COLO829 (cell line): ENCODE measurements at regions not wholly inside any gene's neighbourhood (a gene's known extent, or its start where the extent isn't known, plus 50 kb on each side); places are given as distances from the start of the nearest gene placed in this dataset.
"Not testable (repeated sequence)": the region's sequence is repeated elsewhere in the genome, so short reads cannot be mapped to it uniquely, and the experiment has no call there.

Source experiments
- DNase-seq: peaks from one replicate; pipeline ENCODE4 v3.0.0; 2012; ENCODE audit warnings: low spot score

DNA sequence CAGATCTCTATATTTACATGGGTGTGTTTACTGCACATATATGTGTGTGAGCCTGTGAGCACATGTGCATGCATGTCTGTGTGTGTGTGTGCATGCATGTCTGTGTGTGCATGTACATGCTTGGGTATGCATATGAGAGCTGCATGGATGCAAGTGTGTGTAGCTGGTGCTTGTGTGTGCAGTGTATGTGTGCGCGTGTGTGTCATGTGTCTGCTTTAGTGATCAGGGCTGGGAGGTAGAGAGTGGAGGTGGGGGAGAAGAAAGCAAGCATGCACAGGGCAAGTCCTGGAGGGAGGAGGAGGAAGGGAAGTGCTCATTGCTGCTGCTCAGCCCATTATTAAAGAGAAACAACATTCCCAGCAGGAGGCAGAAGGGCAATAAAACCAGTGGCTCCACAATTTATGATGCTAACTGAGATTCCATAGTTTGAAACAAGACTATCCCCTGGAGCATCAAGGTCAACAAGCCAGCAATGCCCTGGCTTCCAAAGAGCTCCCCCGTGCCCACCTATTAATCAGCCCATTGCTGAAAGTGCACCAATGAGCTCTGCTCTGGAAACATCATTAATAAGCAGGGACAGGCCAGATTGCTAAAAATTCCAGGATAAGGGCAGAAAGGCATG lies 414.0 kb downstream of the MAFB start:
- no peak for DNase-seq

DNA sequence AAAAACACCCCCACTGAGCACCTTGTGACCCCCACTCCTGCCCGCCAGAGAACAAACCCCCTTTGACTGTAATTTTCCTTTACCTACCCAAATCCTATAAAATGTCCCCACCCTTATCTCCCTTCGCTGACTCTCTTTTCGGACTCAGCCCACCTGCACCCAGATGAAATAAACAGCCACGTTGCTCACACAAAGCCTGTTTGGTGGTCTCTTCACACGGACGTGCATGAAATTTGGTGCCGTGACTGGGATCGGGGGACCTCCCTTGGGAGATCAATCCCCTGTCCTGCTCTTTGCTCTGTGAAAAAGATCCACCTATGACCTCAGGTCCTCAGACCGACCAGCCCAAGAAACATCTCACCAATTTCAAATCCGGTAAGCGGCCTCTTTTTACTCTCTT lies 419.8 kb downstream of the MAFB start:
- DNase-seq = not testable (repeated sequence)

DNA sequence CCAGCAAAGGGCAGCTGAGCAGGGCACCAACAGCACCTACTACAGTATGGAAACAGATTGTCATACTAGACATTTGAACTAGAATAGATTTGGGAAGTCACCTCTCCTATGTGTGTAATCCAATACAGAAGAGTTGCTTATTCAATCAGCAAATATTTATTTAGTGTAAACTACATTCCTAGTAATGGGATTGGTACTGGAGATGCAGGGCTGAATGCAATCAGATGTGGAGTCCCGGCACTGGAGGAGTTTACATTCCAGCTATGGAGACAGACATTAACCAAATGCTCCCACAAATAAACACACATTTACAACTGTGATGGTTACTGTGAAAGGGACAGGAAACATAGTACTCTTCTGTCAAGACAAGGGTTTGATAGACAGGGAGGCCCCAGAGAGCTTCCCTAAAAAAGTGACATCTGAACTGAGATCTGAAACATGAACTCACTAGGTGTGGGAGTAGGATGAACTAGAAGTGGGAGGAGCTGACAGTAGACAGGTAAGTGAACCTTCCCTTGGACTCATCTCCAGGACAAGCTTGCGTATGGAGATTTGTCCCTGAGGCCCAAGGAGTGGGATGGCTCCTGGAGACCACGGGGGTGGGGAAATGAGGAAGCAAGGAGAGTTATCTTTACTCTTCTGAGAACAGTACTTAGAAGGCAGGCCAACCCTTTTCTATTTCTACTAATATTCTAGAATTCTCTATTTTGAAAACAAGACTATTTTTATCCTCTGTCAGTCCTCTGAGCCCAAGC lies 420.5 kb downstream of the MAFB start:
- no peak for DNase-seq

DNA sequence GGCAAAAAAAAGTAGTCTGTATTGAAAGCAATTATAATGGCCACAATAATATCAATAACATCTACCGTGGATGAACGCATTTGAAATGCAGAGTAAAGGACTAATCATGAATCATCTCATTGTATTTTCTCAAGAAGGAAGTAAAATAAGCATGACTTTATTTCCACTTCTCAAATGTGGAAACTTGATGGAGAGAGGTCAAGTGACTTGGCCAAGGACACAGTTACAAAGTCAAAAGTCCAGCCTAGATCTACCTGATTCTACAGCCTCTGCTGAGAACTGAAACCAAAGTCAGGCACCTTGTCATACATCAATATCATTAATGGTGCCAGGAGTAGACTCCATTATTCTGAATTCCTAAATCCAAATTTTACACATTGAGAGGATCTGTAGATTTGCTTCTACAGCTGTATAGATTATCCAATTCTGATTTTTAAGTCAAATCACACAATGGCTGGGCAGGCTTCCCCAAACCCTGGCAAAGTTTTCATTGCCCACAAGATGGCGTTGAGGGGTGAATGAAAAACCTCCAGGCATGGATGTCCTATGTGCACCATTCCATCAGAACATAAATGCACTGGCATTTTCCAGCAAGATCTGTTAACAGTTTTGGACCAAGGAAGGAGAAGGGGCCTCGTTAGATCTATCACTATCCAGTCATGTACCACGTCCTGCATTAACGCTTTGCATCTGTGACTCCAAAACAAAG lies 423.1 kb downstream of the MAFB start:
- peak; percentile 28 for DNase-seq

DNA sequence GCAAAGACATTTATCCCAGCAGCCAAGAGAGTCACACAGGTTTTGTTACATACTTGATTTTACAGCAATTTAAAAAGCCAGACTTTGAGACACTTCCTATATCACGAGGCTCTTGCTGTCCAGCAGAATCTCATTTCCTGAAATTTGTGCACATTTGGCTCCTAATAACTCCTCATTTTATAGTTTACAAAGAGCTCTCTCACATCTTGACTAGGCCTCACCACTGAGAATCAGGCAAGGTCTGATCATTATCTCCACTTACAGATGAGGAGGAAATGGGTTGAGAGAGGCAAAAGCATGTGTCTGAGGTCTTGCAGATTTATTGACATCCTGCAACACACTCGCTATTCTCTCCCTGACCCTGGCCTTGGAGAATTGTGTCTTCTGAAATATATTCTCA lies 426.8 kb downstream of the MAFB start:
- peak; percentile 42 for DNase-seq

DNA sequence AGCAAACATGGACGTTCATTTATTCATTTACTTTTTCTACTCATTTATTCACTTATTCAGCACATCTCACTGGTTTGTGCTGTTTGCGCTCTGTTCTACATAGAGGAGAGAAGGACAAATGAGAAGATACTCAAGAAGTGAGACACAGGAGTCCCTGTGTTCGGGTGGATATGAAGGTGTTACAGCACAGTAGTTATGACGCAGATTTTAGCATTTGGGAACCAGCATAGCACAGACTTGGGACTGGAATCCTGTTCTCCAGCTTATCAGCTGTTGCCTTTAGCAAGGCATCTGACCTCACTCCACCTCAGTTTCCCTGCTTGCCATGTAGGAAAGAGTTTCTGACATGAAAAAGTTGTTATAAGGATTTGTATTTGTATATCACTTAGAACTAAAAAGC lies 430.1 kb downstream of the MAFB start:
- no peak for DNase-seq

DNA sequence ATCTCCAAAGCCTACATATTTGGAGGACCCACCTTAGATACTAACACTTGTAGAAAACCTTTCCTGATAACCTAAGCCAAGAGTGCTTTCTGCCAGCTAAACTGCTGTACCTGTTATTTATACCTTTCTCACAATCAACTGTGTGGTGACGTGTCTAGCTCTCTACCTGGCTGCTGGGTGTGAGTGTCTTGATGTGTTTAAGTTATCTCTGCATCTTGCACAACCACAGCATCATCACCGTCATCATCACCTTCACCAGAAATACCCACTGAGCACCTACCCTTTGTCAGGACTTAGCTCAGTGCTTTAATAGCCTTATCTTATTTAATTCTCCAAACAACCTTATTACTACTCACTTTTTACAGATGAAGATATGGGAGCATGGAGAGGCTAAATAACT lies 431.3 kb downstream of the MAFB start:
- DNase-seq = no peak

DNA sequence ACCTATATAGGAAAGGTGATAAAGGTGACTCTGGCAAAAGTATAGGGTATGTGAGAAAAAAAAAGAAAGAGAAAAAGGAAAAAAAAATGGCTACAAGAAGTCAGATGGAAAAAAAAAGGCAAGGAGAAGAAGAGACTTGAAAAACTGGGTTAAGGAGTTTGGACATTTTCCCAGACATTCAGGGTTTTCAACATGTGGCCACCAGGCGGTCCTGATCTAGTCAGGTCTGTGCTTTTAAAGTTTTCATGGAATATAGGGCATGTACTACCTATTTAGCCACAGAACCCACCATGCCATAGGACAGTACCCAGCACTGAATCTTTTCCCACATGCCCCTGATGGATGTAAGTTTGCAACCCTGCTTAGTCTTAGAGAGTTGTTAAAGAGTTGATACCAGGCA lies 433.7 kb downstream of the MAFB start:
- no peak for DNase-seq

DNA sequence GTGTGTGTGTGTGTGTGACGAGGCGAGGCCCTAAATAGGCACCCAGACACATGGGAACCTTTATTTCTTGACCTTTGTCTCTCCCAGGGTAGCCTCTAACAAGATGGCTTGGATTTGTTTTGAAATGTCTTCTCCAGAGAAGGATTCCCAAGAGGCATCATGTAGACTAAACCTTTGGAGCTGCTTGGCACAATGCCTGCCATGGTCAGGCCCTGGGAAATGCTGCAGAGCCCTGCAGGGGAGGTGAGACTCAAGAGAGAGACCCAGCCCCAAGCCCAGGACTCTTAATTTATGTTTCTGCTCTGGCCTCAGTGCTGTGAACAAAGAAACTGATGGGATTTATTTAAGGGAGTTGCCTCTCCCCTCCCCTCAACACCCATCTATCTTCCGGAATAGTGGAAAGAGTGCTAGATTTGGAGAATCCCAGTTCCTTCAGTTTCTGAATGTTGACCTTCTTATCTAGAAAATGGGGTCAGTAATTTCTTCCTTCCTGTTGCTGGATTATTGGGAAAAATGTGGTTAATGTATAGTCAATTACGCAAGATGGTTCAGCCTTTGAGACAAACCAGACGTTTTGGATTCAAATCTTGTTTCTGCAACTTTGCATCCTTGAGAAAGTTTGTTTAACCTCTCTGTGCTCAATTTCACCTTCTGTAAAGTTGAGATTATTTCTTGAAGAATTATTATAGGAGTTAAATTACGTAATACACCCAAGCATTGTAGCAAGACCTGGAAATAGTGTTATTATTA lies 434.8 kb downstream of the MAFB start:
- DNase-seq = no peak

DNA sequence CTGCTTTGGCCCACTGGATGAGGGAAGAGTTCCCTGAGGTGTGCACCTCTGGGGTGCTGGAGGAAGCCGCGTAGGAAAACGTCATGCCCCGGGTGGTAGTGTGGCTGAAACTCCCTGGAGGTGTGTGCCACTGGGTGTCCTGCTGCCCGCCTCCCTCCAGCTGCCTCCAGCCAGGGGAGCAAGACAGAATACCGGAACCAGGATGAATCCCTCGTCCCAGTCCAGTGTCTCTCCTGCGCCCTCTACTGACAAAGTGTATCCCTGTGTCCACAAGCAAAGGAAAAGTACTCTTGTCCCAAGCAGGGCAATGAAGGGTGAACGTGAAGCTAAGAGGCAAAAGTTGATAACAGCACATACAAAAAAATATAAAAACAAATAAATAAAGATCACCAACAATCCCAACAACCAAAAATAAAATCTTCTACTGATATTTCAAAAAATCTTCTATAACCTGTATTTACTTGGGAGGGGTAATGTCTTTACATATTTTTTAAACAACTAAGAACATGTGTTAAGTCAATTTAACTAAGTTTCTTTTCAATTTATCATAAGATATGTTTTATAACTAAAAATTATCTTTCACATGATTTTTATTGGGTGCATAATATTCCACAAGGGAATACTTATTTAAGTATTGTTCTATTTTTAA lies 437.6 kb downstream of the MAFB start:
- peak; percentile 42 for DNase-seq

DNA sequence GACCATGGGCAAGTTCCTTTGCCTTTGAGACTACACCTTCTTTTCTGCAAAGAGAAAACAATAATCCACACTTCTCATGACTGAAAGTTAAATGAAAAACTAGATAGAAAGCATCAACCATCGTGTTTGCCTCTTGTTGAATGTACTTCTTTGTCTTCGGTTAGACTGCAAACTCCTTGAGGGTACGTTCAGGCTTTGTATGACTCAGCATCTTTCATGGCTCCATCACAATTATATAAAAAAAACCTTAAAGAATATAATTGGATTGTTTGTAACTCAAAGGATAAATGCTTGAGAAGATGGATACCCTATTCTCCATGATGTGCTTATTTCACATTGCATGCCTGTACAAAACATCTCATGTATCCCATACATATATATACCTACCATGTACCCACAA lies 439.2 kb downstream of the MAFB start:
- no peak for DNase-seq

DNA sequence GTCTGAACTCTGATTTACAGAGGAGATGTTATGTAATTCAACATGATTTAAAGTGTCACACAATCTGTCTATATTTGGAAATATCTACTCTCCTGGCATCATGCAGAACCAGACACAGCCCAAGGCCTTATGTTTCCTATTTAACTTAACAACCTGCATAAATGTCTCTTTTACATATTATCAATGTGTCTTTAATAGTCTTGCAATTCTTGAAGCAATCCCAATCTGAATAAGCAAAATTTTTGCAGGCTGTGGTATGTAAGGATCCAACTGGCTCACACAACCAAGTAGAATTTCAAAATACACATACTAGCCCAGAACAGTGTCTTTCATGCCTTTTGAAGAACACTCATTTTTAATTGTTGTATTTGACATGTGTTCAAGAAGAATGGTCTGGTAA lies 443.2 kb downstream of the MAFB start:
- DNase-seq = no peak

DNA sequence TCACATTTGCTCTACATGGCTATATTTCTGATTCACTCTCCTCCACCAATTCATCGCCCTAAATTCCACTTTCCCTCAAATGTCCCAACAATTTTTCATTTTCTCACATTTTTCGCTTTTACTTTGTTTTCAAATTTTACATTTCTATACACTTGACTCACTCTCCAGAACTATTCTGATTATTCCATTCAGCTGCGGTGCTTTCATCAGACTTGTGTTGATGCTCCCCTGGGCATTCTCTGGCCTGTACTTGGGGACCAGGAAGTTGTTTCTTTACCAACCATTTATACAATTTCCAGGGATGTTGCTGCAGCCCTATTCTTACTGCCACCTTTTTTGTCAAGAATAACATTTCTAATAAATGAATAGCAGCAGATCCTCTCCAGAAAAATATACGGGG lies 444.8 kb downstream of the MAFB start:
- DNase-seq = no peak

DNA sequence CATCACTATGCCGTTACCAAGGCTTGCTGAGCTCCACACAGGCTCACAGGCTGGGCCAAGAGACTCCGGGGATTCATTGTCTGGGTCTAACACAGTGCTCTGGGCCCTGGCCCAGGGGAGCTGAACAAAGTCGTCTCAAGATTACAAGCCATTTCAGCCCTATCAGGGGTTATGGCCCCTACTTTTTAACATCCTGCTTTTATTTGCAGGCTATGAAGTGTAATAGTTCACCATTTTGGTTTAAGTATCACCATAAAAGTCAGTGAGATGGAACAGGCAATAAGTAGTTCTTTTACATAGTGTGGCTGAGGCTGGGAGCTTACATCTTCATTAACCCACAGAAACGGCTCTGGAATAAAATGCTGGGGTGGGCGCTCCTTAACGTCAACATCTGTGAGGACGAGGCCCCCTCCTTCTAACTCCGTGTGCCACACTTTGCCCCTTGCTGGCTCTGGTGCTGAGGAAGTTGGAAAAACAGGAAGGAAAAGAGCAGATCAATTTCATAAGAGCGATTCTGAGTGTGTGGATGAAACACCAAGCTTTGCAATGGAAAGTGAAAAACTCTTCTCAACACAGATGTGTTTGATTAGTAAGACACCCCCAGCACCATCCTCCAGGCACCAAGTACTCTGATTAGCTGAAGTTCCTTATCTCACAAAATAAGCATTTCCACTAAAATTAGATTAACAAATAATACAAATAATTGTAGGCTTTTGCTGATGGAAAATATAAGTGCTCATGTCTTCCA lies 447.3 kb downstream of the MAFB start:
- no peak for DNase-seq

DNA sequence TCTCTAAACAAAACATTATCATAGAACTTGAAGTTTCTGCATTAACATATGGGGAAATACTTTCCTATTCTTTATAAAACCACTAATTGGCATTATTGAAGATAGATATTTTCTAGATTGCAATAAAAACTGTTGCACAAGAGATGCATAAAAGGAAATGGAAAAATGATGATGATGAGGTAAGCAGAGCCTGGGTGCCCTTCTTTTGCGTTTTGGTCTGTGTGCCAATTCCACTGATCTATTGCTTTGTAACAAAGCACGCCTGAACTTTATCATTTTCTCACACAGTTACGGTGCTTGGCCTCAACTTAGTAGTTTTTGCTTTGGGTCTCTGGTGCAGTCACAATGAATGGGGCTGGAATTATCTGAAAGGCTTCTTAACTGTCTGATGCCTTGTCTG lies 450.5 kb downstream of the MAFB start:
- DNase-seq = no peak

DNA sequence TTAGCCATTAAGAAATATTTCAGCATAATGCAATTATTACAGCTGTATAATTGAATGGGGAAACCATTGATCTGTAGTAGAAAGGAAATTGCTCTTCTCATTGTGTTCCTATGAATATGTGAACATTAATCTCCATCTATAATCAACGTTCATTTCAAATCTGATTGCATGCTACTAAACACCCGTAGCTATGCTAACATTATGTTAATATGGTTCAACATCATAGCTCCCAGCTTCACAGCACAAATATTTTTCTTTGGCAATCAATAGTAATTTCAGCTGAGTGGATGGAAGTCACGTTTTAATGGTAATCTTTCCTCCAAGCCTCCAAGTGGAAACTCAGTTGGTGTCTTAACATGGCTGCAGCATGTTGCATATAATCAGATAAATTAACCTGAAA lies 454.4 kb downstream of the MAFB start:
- DNase-seq = no peak

DNA sequence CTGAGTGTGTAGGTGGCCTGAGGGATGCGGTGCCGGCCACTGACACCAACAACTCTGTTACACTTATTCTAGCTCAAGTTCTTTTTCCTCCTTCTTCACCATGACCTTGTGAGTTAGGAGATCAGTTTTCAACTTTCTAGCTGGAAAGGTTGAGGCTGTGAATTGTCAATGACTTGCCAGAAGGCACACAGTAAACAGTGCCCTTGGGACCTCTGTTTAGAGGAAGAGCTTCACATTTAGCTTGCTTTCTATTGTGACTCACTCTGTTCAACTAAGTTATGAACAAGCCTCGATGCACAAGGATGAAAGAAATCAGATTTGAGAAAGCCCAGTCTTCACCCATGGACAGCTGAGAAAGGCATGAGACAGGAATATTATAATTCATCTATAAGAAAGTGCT lies 455.6 kb downstream of the MAFB start:
- peak; percentile 31 for DNase-seq

DNA sequence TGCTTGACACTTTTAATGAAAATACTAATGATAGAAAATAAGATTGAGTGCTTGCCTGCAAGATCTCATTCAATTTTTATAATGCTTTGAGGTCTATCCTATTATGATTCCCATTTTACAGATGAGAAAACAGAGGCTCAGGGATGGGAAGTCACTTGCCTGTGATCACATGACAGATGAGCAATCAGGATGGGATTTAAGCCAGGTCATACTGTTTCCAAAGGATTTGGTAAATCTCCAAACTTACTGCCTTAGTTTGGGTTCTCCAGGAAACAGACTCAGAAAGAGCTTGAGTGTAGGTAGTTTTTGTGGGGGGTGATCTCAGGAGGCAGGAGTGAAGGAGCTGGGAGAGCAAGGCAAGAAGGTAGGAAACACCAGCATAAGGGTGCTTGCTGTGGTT lies 456.3 kb downstream of the MAFB start:
- DNase-seq = no peak

DNA sequence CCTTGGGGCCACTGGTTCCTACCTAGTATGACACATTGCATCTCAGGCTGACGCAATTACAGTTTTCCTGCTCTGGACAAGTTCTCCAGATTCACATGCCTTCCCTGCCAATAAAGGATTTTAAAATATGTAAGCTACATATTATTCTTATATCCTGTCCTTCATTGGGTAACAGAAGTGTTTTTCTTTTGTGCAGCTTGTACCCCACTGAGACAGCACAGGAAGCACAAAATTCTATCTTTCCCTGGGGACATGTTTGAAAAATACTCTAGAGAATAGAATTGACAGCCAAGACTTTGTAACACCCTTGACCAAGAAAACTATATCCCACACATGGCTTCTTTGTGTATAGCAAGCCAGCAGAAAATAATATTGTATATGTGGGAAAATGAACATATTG lies 456.8 kb downstream of the MAFB start:
- no peak for DNase-seq

DNA sequence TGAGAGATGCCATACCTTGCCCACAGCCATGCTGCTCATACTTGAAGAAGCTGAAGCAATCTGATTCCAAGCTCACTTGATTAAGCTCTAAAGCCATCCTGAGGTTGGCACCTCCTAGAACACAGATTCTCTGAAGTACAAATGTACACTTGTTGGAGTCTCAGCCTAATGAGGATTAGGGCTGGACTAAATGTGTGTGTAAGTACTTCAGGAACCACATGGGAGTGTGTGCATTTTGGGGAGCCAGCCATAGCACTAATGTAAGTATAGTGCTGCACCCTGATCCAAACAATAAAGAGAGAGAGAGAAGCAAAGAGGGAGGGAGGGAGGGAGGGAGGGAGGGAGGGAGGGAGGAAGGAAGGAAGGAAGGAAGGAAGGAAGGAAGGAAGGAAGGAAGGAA lies 458.6 kb downstream of the MAFB start:
- DNase-seq = no peak

DNA sequence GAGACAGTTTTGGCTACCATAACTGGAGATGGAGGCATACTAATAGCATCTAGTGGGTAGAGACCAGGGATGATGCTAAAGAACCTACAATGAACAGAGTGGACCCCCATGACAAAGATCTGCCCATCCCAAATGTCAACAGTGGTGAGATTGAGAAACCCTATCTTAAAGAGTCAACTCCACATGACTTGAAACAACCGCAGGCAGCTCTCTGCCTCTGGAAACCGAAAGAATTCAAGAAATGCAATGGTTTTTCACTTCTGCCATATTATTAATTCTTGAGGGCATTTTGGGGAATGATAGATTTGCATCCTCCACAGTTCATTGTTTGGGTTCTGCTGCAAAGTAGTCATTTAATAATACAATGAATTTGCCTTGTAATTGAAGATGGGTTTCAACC lies 463.4 kb downstream of the MAFB start:
- no peak for DNase-seq

DNA sequence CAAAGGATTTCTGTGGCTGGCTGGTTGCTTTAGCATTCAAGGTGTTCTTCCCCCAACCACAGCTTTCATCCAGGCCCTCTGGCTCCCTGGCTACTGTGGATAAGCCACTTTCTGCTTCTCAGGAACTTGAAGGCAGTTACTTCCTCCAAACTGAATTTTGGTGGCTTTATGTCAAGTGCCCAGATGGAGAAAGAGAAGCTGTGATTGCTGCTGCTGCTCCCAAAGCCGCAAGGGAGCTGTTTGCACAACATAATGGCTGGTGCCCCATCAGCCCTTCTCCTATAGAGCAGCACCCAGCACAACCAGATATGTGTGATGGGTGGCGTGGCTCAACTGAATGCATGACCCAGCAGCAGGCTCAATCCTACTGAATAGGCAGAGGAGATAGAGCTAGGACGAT lies 465.2 kb downstream of the MAFB start:
- no peak for DNase-seq
